Tibial nerve (tissue), 4 donors: ENCODE measurements at regions not wholly inside any gene's neighbourhood (a gene's known extent, or its start where the extent isn't known, plus 50 kb on each side); places are given as distances from the start of the nearest gene placed in this dataset.

ENCODE experiments used
- DNase-seq, 2 donors: peaks; one replicate each; pipeline ENCODE4 v3.0.0-alpha.2; 2019; ENCODE audit warnings: low spot score in 2 of 2
- H3K27ac ChIP-seq, 4 donors: fragments of 200-600 bp; sonication (generic) in 3 of 4; one replicate each; pipeline ENCODE4 v1.5.1; 2017 to 2019; ENCODE audit warnings: mild to moderate bottlenecking in 1 of 4
- H3K27me3 ChIP-seq, 2 donors: fragments of 200-600 bp; sonication (generic) in 1 of 2; one replicate each; pipeline versions ENCODE4 v1.5.1 to v1.6.0; 2017 to 2019
- H3K36me3 ChIP-seq, 3 donors: fragments of 200-600 bp; sonication (generic); one replicate each; pipeline ENCODE4 v1.5.1; 2018 to 2019
- H3K4me1 ChIP-seq, 4 donors: fragments of 200-600 bp; sonication (generic) in 3 of 4; one replicate each; pipeline ENCODE4 v1.5.1; 2017 to 2019
- H3K4me3 ChIP-seq, 4 donors: fragments of 200-600 bp; sonication (generic) in 3 of 4; one replicate each; pipeline ENCODE4 v1.5.1; 2017 to 2019; ENCODE audit warnings: mild to moderate bottlenecking in 1 of 4, moderate library complexity in 1 of 4
- H3K9me3 ChIP-seq, 4 donors: fragments of 200-600 bp; sonication (generic) in 3 of 4; one replicate each; pipeline ENCODE4 v1.5.1; 2017 to 2019
- EP300 ChIP-seq, 2 donors: sonication (generic); formaldehyde crosslinking; IDR thresholded peaks; one replicate each; pipeline ENCODE4 v1.6.1; 2017; ENCODE audit warnings: antibody characterized with exemption in 2 of 2, mild to moderate bottlenecking in 1 of 2
- POLR2A ChIP-seq, 2 donors: fragments of 450-650 bp; IDR thresholded peaks; one replicate each; pipeline ENCODE4 v1.6.1; 2017; ENCODE audit warnings: antibody characterized with exemption in 2 of 2, mild to moderate bottlenecking in 2 of 2, moderate library complexity in 2 of 2
- WGBS, 2 donors: methylation state at CpG; one replicate each; pipeline ENCODE4 v1.1.5; 2018; 5-methylcytosine and 5-hydroxymethylcytosine counted together
- TF ChIP-seq, protein P1 (sequence below), 5 experiments: fragments of 200-600 bp in 3 of 5; fragments of 450-650 bp in 2 of 5; sonication (generic) in 3 of 5; IDR thresholded peaks; one replicate each; pipeline ENCODE4 v1.5.1; 2016 to 2019; ENCODE audit warnings: antibody characterized with exemption in 5 of 5, mild to moderate bottlenecking in 3 of 5, moderate library complexity in 2 of 5

DNA sequence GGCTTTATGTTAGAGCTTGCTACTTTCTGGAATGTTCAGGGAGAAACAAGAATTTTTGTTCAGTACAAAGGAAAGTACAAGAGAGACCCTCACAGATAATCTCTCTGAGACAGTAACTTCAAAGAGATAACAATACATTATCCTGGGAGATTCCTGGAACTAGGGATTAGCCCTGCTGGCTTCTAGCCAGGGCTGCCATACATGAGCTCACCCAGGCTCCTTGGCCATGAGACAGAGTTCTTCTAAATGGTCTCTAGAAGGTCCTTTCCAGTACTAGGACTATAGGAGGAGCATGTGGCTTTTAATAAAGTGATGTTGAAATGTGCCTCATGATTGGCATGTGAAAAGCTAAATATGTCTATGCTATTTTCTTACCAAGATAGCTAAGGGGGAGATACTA, 342.5 kb downstream of the EMP1 start:
- no peaks in the 10 kb centered on the region for H3K36me3 ChIP-seq
- TF ChIP-seq EP300 (IDR thresholded peaks at IDR 0.05): no peak
- TF ChIP-seq POLR2A (IDR thresholded peaks at IDR 0.05): no peak
- TF ChIP-seq, protein P1, sequence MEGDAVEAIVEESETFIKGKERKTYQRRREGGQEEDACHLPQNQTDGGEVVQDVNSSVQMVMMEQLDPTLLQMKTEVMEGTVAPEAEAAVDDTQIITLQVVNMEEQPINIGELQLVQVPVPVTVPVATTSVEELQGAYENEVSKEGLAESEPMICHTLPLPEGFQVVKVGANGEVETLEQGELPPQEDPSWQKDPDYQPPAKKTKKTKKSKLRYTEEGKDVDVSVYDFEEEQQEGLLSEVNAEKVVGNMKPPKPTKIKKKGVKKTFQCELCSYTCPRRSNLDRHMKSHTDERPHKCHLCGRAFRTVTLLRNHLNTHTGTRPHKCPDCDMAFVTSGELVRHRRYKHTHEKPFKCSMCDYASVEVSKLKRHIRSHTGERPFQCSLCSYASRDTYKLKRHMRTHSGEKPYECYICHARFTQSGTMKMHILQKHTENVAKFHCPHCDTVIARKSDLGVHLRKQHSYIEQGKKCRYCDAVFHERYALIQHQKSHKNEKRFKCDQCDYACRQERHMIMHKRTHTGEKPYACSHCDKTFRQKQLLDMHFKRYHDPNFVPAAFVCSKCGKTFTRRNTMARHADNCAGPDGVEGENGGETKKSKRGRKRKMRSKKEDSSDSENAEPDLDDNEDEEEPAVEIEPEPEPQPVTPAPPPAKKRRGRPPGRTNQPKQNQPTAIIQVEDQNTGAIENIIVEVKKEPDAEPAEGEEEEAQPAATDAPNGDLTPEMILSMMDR (IDR thresholded peaks at IDR 0.05): no peak
- DNase-seq: no peak

DNA sequence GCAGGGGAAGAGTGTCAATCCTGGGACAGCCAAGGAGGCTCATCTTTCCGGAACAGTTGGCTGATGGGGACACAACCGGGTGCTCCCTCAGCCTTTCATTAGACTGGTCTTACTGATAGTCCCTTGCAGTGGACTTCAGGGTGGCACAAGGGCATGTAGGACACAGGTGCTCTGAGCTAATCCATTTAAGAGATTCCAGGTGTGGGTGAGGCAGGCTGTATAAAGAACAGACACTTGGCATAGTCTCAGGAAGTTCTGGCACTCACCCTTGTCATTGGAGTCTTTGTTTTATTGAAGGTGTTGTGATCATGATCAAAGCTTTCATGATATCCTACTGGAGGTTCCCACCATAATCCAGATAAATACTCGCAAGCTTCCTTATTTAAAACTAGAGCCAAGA, 341.6 kb downstream of the EMP1 start:
- no peaks in the 10 kb centered on the region for H3K36me3 ChIP-seq
- WGBS, 2 donors: 94 to 97% methylated on average over 3 of the region's 3 CpGs
- no peak overlapping the region for H3K4me3 ChIP-seq
- no peak for DNase-seq
- TF ChIP-seq POLR2A (IDR thresholded peaks at IDR 0.05) (no peak), EP300 (IDR thresholded peaks at IDR 0.05) (no peak)
- TF ChIP-seq, protein P1 (IDR thresholded peaks at IDR 0.05): no peak
- no peaks in the 10 kb centered on the region for H3K27me3 ChIP-seq
- H3K9me3 ChIP-seq: no peaks in the 10 kb centered on the region
- H3K27ac ChIP-seq: no peak overlapping the region
- peaks cover 0 to 6% (median 0%) of the 10 kb centered on the region in 4 donors for H3K4me1 ChIP-seq

More for the DNA sequence above, 342.5 kb downstream of the EMP1 start:
- Histone ChIP-seq H3K27ac (no peak overlapping the region), H3K27me3 (no peaks in the 10 kb centered on the region), H3K4me3 (no peak overlapping the region), H3K9me3 (no peaks in the 10 kb centered on the region), H3K4me1 (peaks cover 0 to 6% (median 0%) of the 10 kb centered on the region in 4 donors)

DNA sequence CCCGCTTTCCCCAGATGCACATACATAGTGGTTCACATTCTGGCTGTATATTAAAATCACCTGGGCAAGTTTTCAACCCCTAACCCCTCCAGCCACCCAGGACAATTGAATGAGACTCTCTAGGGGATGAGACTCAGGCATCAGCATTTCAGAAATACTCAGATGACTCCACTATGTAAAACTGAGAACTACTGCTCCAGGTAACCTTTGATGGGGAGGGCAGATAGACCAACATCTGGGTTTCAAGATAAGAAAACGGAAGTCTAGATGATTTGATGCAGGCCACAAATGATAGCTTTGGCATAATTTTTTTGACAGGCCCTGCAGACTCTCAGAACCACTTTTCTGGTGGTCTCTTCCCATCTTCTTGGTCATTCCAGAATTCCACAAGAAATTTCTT, 341.1 kb downstream of the EMP1 start:
- TF ChIP-seq POLR2A (IDR thresholded peaks at IDR 0.05): no peak
- Histone ChIP-seq H3K36me3 (no peaks in the 10 kb centered on the region), H3K27ac (no peak overlapping the region), H3K27me3 (no peaks in the 10 kb centered on the region), H3K4me1 (peaks cover 0 to 6% (median 0%) of the 10 kb centered on the region in 4 donors), H3K4me3 (no peak overlapping the region), H3K9me3 (no peaks in the 10 kb centered on the region)
- WGBS, 2 donors: 84 to 93% methylated on average over 2 of the region's 2 CpGs
- DNase-seq: no peak

DNA sequence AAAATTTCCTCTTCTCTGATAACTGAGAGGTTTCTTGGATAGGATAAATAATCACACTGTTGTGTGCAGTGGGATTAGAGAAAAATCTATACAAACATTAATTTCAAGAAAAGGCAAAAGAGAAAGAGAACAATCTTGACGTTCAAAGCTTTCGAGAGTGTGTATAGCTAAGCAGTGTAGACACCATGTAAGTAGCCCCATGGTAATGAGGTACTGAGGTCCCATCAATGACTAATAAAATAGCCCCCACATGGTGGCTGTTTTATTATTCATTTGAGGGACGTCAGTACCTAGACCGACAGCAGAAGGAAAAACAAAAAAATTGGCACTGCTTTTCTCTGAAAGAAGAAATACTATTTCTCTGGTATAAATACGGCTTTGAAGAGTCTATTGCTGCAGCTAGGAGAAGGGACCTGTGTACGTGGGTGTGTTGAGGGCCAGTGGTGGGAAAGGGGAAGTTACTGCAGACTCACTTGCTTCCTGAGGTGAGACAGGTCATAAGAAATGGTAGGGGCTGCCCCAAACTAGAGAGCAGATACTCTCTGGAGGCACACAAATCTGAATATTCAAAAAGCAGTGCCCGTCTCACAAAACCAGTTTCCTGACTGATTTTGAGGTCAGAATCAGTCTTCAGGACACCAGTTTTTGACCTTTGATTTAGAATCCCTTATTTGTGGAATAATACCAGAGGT, 339.8 kb downstream of the EMP1 start:
- 49 to 58% methylated on average over 7 of the region's 7 CpGs for WGBS, 2 donors
- Histone ChIP-seq H3K36me3 (no peaks in the 10 kb centered on the region), H3K4me3 (no peak overlapping the region), H3K27me3 (no peaks in the 10 kb centered on the region), H3K9me3 (no peaks in the 10 kb centered on the region), H3K27ac (no peak overlapping the region), H3K4me1 (peaks cover 0 to 6% (median 0%) of the 10 kb centered on the region in 4 donors)
- TF ChIP-seq, protein P1 (IDR thresholded peaks at IDR 0.05): no peak
- TF ChIP-seq EP300 (IDR thresholded peaks at IDR 0.05): no peak
- no peak for TF ChIP-seq POLR2A (IDR thresholded peaks at IDR 0.05)
- DNase-seq: no peak

DNA sequence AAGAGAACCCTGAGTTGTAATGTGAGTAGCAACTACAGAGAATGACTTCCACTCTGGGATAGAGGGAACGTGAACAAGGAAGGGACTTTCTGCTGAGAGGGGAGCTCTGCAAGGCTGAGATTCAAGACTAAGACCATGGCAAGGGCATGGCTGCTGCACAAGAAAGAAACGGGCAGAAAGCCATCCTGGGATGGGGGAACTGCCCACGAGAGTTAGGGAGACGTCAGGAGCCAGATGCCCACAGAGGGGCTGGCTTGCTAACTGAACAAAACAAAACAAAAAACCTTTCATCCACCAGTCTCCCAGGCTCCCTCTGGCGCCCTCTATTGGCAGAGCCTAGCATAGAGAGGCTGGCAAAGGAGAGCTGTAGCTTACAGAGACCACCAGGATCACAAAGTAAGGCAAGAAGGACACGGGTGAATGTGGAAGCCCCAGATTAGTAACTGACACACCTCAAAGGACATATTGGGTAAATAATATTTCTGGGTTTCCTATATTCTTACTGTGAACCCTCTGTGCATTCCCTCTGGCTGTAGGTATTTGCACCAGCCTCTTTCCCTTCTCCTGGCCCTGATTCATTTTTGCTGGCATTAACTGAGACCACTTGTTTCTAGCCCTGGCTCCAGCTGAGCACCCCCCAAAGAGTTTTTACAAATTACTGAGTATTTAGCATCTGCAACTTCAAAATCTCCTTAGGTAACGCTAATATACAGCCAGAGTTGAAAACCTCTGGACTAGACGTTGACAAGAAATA, 338.3 kb downstream of the EMP1 start:
- TF ChIP-seq EP300 (IDR thresholded peaks at IDR 0.05): no peak
- TF ChIP-seq POLR2A (IDR thresholded peaks at IDR 0.05): no peak
- TF ChIP-seq, protein P1 (IDR thresholded peaks at IDR 0.05): peak; percentile 64 to 85 (median 69)
- DNase-seq: peak; percentile 55 to 73
- Histone ChIP-seq H3K36me3 (no peaks in the 10 kb centered on the region), H3K4me3 (peak overlapping the region in 1 of 4 donors; percentile 23), H3K27me3 (no peaks in the 10 kb centered on the region), H3K27ac (no peak overlapping the region), H3K4me1 (peaks cover 0 to 6% (median 0%) of the 10 kb centered on the region in 4 donors), H3K9me3 (no peaks in the 10 kb centered on the region)
- WGBS, 2 donors: 26 to 31% methylated on average over 8 of the region's 8 CpGs
